ENCODE measurements at regions not wholly inside any gene's neighbourhood (a gene's known extent, or its start where the extent isn't known, plus 50 kb on each side); places are given as distances from the start of the nearest gene placed in this dataset.

GRCh38 chr2:237159006-237159911, 73.6 kb downstream of the COPS8 start:
- H3K9ac ChIP-seq (ENCODE audit: low read depth, low read length): no peak overlapping the region
- no peaks in the 10 kb centered on the region for H3K36me3 ChIP-seq (ENCODE audit: control insufficient read depth, insufficient read depth, low read length)
- no peak overlapping the region for H3K4me3 ChIP-seq (ENCODE audit: low read depth, low read length)
- H3K4me1 ChIP-seq (ENCODE audit: control insufficient read depth, insufficient read depth, low read length): no peaks in the 10 kb centered on the region
- no peaks in the 10 kb centered on the region for H3K9me3 ChIP-seq (ENCODE audit: control insufficient read depth, insufficient read depth, low read length)
- H3K27me3 ChIP-seq (ENCODE audit: control insufficient read depth, insufficient read depth, low read length): no peaks in the 10 kb centered on the region

- H3K9ac ChIP-seq (ENCODE audit: low read depth, low read length): no peak overlapping the region
- no peaks in the 10 kb centered on the region for H3K27me3 ChIP-seq (ENCODE audit: control insufficient read depth, insufficient read depth, low read length)
- no peaks in the 10 kb centered on the region for H3K9me3 ChIP-seq (ENCODE audit: control insufficient read depth, insufficient read depth, low read length)
- no peak overlapping the region for H3K4me3 ChIP-seq (ENCODE audit: low read depth, low read length)
- no peaks in the 10 kb centered on the region for H3K4me1 ChIP-seq (ENCODE audit: control insufficient read depth, insufficient read depth, low read length)
- H3K36me3 ChIP-seq (ENCODE audit: control insufficient read depth, insufficient read depth, low read length): no peaks in the 10 kb centered on the region
Observed at GRCh38 chr2:237160271-237160919, 74.7 kb downstream of the COPS8 start.

DNA sequence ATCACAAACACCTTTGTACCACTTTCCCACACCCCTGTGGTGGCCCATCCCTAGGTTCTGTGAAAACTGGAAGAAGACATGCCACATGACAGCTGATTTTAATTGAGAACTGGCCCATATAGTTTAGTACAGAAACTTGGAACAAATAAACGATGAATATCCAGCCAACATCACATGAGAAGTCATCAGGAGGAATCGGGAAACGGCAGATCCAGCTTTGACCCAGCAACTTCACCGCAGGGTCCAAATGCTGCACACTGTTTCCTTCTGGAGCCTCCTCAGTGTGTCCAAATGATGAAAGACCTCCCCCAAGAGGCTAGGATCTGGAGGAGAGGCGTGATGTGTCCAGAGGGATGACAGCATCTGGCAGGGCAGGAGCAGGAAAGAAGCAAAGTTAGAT, 75.5 kb downstream of the COPS8 start:
- Histone ChIP-seq H3K4me1 (ENCODE audit: control insufficient read depth, insufficient read depth, low read length) (no peaks in the 10 kb centered on the region), H3K27me3 (ENCODE audit: control insufficient read depth, insufficient read depth, low read length) (no peaks in the 10 kb centered on the region), H3K9ac (ENCODE audit: low read depth, low read length) (no peak overlapping the region), H3K9me3 (ENCODE audit: control insufficient read depth, insufficient read depth, low read length) (no peaks in the 10 kb centered on the region), H3K36me3 (ENCODE audit: control insufficient read depth, insufficient read depth, low read length) (no peaks in the 10 kb centered on the region), H3K4me3 (ENCODE audit: low read depth, low read length) (no peak overlapping the region)

DNA sequence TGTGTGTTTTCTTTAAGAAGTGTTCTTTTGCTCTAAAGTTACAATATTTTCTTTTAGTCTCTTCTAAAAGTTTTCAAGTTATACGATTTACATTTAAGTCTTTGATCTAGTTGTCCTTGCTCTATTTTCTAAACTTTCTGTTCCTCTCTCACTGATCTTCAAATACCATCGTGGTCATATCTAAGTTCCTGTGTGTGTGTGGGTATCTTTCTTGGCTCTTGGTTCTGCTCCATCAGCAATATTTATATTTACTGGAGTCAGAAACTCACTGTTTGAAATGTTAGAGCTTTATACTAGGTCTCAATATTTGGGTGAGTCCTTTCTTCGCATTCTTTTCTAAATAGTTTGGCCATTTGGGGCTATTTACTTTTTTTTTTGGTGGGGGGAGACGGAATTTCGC, 77.3 kb downstream of the COPS8 start:
- Histone ChIP-seq H3K36me3 (ENCODE audit: control insufficient read depth, insufficient read depth, low read length) (no peaks in the 10 kb centered on the region), H3K9me3 (ENCODE audit: control insufficient read depth, insufficient read depth, low read length) (peaks cover 1% of the 10 kb centered on the region), H3K9ac (ENCODE audit: low read depth, low read length) (no peak overlapping the region), H3K4me3 (ENCODE audit: low read depth, low read length) (no peak overlapping the region), H3K4me1 (ENCODE audit: control insufficient read depth, insufficient read depth, low read length) (no peaks in the 10 kb centered on the region), H3K27me3 (ENCODE audit: control insufficient read depth, insufficient read depth, low read length) (no peaks in the 10 kb centered on the region)

GRCh38 chr2:237164474-237165042, 78.9 kb downstream of the COPS8 start:
- H3K4me3 ChIP-seq (ENCODE audit: low read depth, low read length): no peak overlapping the region

GRCh38 chr2:237165405-237166276, 80.0 kb downstream of the COPS8 start:
- Histone ChIP-seq H3K27me3 (ENCODE audit: control insufficient read depth, insufficient read depth, low read length) (no peaks in the 10 kb centered on the region), H3K9ac (ENCODE audit: low read depth, low read length) (no peak overlapping the region), H3K4me1 (ENCODE audit: control insufficient read depth, insufficient read depth, low read length) (no peaks in the 10 kb centered on the region), H3K4me3 (ENCODE audit: low read depth, low read length) (no peak overlapping the region), H3K36me3 (ENCODE audit: control insufficient read depth, insufficient read depth, low read length) (no peaks in the 10 kb centered on the region), H3K9me3 (ENCODE audit: control insufficient read depth, insufficient read depth, low read length) (peaks cover 2% of the 10 kb centered on the region)

More at GRCh38 chr2:237164474-237165042, 78.9 kb downstream of the COPS8 start:
- no peaks in the 10 kb centered on the region for H3K36me3 ChIP-seq (ENCODE audit: control insufficient read depth, insufficient read depth, low read length)
- no peaks in the 10 kb centered on the region for H3K27me3 ChIP-seq (ENCODE audit: control insufficient read depth, insufficient read depth, low read length)
- peaks cover 2% of the 10 kb centered on the region for H3K9me3 ChIP-seq (ENCODE audit: control insufficient read depth, insufficient read depth, low read length)
- no peaks in the 10 kb centered on the region for H3K4me1 ChIP-seq (ENCODE audit: control insufficient read depth, insufficient read depth, low read length)
- H3K9ac ChIP-seq (ENCODE audit: low read depth, low read length): no peak overlapping the region

DNA sequence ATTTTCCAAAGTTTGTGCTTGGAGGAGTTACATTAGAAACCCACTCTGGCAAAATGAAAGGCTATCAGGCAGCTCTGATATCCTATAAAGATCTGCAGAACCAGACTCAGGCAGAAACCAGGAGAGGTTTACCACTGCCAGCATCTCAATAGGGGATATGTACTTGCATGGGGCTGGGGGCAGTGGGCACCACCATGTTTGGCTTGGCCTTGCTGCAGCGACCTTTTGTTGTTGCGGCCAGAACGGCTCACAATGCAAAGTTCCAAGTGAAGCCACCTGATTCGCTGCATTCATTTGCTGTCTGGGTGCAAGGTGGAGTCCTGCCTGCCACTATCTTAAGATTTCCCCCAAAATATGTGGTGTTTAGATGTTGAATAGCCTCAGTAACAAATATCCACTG, 81.3 kb downstream of the COPS8 start:
- H3K4me1 ChIP-seq (ENCODE audit: control insufficient read depth, insufficient read depth, low read length): no peaks in the 10 kb centered on the region
- H3K9ac ChIP-seq (ENCODE audit: low read depth, low read length): no peak overlapping the region
- H3K36me3 ChIP-seq (ENCODE audit: control insufficient read depth, insufficient read depth, low read length): no peaks in the 10 kb centered on the region
- no peak overlapping the region for H3K4me3 ChIP-seq (ENCODE audit: low read depth, low read length)
- peaks cover 2% of the 10 kb centered on the region for H3K9me3 ChIP-seq (ENCODE audit: control insufficient read depth, insufficient read depth, low read length)
- no peaks in the 10 kb centered on the region for H3K27me3 ChIP-seq (ENCODE audit: control insufficient read depth, insufficient read depth, low read length)

GRCh38 chr2:237167934-237168333, 82.2 kb downstream of the COPS8 start:
- Histone ChIP-seq H3K9ac (ENCODE audit: low read depth, low read length) (no peak overlapping the region), H3K9me3 (ENCODE audit: control insufficient read depth, insufficient read depth, low read length) (peaks cover 2% of the 10 kb centered on the region), H3K4me3 (ENCODE audit: low read depth, low read length) (no peak overlapping the region), H3K4me1 (ENCODE audit: control insufficient read depth, insufficient read depth, low read length) (no peaks in the 10 kb centered on the region), H3K36me3 (ENCODE audit: control insufficient read depth, insufficient read depth, low read length) (no peaks in the 10 kb centered on the region), H3K27me3 (ENCODE audit: control insufficient read depth, insufficient read depth, low read length) (no peaks in the 10 kb centered on the region)

- no peaks in the 10 kb centered on the region for H3K36me3 ChIP-seq (ENCODE audit: control insufficient read depth, insufficient read depth, low read length)
- no peak overlapping the region for H3K4me3 ChIP-seq (ENCODE audit: low read depth, low read length)
- H3K9ac ChIP-seq (ENCODE audit: low read depth, low read length): no peak overlapping the region
- peaks cover 2% of the 10 kb centered on the region for H3K9me3 ChIP-seq (ENCODE audit: control insufficient read depth, insufficient read depth, low read length)
- H3K4me1 ChIP-seq (ENCODE audit: control insufficient read depth, insufficient read depth, low read length): no peaks in the 10 kb centered on the region
- no peaks in the 10 kb centered on the region for H3K27me3 ChIP-seq (ENCODE audit: control insufficient read depth, insufficient read depth, low read length)
Observed at GRCh38 chr2:237170020-237170419, 84.3 kb downstream of the COPS8 start.

GRCh38 chr2:237171396-237171795, 85.7 kb downstream of the COPS8 start:
- Histone ChIP-seq H3K27me3 (ENCODE audit: control insufficient read depth, insufficient read depth, low read length) (no peaks in the 10 kb centered on the region), H3K4me3 (ENCODE audit: low read depth, low read length) (no peak overlapping the region), H3K36me3 (ENCODE audit: control insufficient read depth, insufficient read depth, low read length) (no peaks in the 10 kb centered on the region), H3K9ac (ENCODE audit: low read depth, low read length) (no peak overlapping the region), H3K9me3 (ENCODE audit: control insufficient read depth, insufficient read depth, low read length) (peaks cover 2% of the 10 kb centered on the region), H3K4me1 (ENCODE audit: control insufficient read depth, insufficient read depth, low read length) (no peaks in the 10 kb centered on the region)

DNA sequence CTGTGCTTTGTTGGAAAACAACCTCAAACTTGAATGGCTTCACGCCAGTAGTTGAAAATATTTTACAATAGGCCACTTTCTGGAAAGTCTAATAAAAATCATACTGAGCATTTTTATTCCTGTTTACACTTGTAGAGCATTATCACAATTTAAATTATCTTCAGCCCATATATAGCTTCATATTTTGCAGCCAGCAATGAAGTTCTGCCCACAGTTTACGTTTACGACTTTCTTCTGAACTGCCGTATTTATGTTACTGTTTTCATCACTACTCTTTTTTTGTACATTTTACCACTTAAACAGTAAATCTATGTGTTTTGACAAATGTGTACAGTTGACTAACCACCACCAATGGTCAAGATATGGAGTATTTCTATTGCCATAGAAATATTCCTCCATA, 86.2 kb downstream of the COPS8 start:
- Histone ChIP-seq H3K9me3 (ENCODE audit: control insufficient read depth, insufficient read depth, low read length) (peaks cover 2% of the 10 kb centered on the region), H3K4me3 (ENCODE audit: low read depth, low read length) (no peak overlapping the region), H3K27me3 (ENCODE audit: control insufficient read depth, insufficient read depth, low read length) (no peaks in the 10 kb centered on the region), H3K4me1 (ENCODE audit: control insufficient read depth, insufficient read depth, low read length) (no peaks in the 10 kb centered on the region), H3K9ac (ENCODE audit: low read depth, low read length) (no peak overlapping the region), H3K36me3 (ENCODE audit: control insufficient read depth, insufficient read depth, low read length) (no peaks in the 10 kb centered on the region)
